ENCODE measurements at regions not wholly inside any gene's neighbourhood (a gene's known extent, or its start where the extent isn't known, plus 50 kb on each side); places are given as distances from the start of the nearest gene placed in this dataset.
"Not testable (repeated sequence)": the region's sequence is repeated elsewhere in the genome, so short reads cannot be mapped to it uniquely, and the experiment has no call there.

DNA sequence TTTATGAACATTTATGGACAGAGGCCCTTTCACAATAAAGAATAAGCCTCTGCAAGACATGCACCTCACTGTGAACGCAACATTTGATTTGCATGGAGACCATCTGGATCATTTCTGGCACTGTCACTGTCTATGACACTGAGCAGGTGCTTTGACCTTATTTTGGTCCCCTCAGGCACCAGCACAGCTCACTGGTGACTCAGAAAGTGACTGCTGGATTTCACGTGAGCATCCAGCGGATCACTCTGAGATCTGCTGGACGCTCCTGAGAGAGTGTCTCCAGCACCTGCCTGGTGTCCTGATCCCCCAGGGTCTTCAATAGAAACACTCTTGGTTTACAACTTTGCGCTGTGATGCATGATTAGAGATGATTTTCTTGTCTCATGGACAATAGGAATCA, 375.7 kb downstream of the TENT5A start:
- Histone ChIP-seq H3K9ac (ENCODE audit: low read length) (no peak overlapping the region), H3K4me3 (ENCODE audit: low read length) (no peak overlapping the region), H3K9me3 (ENCODE audit: control insufficient read depth, low read length) (no peaks in the 10 kb centered on the region), H3K4me1 (ENCODE audit: control insufficient read depth, insufficient read depth, low read length) (no peaks in the 10 kb centered on the region), H3K36me3 (ENCODE audit: control insufficient read depth, insufficient read depth, low read length) (no peaks in the 10 kb centered on the region), H3K27me3 (ENCODE audit: control insufficient read depth, insufficient read depth, low read length) (no peaks in the 10 kb centered on the region)

- Histone ChIP-seq H3K4me3 (ENCODE audit: low read length) (no peak overlapping the region), H3K9ac (ENCODE audit: low read length) (no peak overlapping the region), H3K27me3 (ENCODE audit: control insufficient read depth, insufficient read depth, low read length) (no peaks in the 10 kb centered on the region), H3K9me3 (ENCODE audit: control insufficient read depth, low read length) (no peaks in the 10 kb centered on the region), H3K4me1 (ENCODE audit: control insufficient read depth, insufficient read depth, low read length) (no peaks in the 10 kb centered on the region), H3K36me3 (ENCODE audit: control insufficient read depth, insufficient read depth, low read length) (no peaks in the 10 kb centered on the region)
Observed at GRCh38 chr6:81373414-81373813, 379.1 kb downstream of the TENT5A start.

DNA sequence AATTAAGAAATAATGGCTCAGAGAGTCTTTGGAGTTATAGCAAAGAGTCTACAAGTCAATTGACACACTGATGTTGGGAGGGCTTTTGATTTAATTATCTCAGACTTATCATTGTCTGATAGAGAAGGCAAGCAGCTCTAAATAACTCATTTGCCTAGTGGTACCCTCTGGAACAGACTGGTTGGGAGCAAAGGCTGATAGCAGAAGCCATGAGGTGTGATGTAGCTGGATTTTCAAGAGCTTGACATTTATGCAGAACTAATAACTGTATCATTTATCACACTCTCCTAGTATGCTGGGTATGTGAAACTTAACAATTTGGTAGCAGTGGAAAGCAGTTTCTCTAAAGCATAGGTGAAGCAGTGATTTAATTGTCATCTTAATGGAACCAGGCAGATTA, 380.6 kb downstream of the TENT5A start:
- Histone ChIP-seq H3K9ac (ENCODE audit: low read length) (no peak overlapping the region), H3K4me3 (ENCODE audit: low read length) (no peak overlapping the region), H3K36me3 (ENCODE audit: control insufficient read depth, insufficient read depth, low read length) (no peaks in the 10 kb centered on the region), H3K4me1 (ENCODE audit: control insufficient read depth, insufficient read depth, low read length) (no peaks in the 10 kb centered on the region), H3K27me3 (ENCODE audit: control insufficient read depth, insufficient read depth, low read length) (no peaks in the 10 kb centered on the region), H3K9me3 (ENCODE audit: control insufficient read depth, low read length) (no peaks in the 10 kb centered on the region)

- H3K4me1 ChIP-seq (ENCODE audit: control insufficient read depth, insufficient read depth, low read length): no peaks in the 10 kb centered on the region
Observed at GRCh38 chr6:81366972-81367371, 385.5 kb downstream of the TENT5A start.

GRCh38 chr6:81362246-81362645, 390.2 kb downstream of the TENT5A start:
- no peaks in the 10 kb centered on the region for H3K36me3 ChIP-seq (ENCODE audit: control insufficient read depth, insufficient read depth, low read length)
- no peaks in the 10 kb centered on the region for H3K27me3 ChIP-seq (ENCODE audit: control insufficient read depth, insufficient read depth, low read length)
- H3K4me1 ChIP-seq (ENCODE audit: control insufficient read depth, insufficient read depth, low read length): peaks cover 11% of the 10 kb centered on the region
- H3K9ac ChIP-seq (ENCODE audit: low read length): no peak overlapping the region
- H3K4me3 ChIP-seq (ENCODE audit: low read length): no peak overlapping the region
- no peaks in the 10 kb centered on the region for H3K9me3 ChIP-seq (ENCODE audit: control insufficient read depth, low read length)

More at GRCh38 chr6:81366972-81367371, 385.5 kb downstream of the TENT5A start:
- H3K9me3 ChIP-seq (ENCODE audit: control insufficient read depth, low read length): no peaks in the 10 kb centered on the region
- no peak overlapping the region for H3K9ac ChIP-seq (ENCODE audit: low read length)
- H3K36me3 ChIP-seq (ENCODE audit: control insufficient read depth, insufficient read depth, low read length): no peaks in the 10 kb centered on the region
- H3K27me3 ChIP-seq (ENCODE audit: control insufficient read depth, insufficient read depth, low read length): no peaks in the 10 kb centered on the region
- H3K4me3 ChIP-seq (ENCODE audit: low read length): no peak overlapping the region

DNA sequence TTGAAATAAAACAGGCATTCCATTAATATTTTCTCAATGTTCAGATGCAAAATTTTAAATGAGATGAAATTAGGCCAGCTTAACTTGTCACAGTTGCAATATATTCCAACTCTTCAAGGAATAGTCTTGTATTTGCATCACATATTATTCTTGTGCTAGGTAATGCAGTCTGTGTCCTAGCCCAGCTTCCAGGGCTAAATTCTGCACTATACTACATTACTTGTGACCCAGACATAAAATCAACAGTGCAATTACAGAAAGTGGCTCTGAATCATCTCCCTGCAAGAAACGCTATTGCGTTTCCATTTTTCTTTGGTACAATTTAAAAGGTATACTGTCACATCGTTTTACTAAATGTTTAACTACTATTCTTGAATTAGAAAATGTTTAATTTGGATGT, 399.2 kb downstream of the TENT5A start:
- Histone ChIP-seq H3K9ac (ENCODE audit: low read length) (no peak overlapping the region), H3K36me3 (ENCODE audit: control insufficient read depth, insufficient read depth, low read length) (no peaks in the 10 kb centered on the region), H3K4me3 (ENCODE audit: low read length) (no peak overlapping the region), H3K9me3 (ENCODE audit: control insufficient read depth, low read length) (no peaks in the 10 kb centered on the region), H3K4me1 (ENCODE audit: control insufficient read depth, insufficient read depth, low read length) (no peaks in the 10 kb centered on the region), H3K27me3 (ENCODE audit: control insufficient read depth, insufficient read depth, low read length) (no peaks in the 10 kb centered on the region)

DNA sequence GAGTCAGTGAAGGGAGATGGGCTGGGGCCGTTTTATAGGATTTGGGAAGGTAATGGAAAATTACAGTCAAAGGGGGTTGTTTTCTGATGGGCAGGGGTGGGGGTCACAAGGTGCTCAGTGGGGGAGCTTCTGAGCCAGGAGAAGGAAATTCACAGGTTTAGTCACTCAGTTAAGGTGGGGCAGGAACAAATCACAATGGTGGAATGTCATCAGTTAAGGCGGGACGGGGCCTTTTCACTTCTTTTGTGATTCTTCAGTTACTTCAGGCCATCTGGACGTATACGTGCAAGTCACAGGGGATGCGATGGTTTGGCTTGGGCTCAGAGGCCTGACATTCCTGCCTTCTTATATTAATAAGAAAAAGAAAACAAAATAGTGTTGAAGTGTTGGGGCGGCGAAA, 408.5 kb downstream of the TENT5A start:
- not testable (repeated sequence) for H3K36me3 ChIP-seq (ENCODE audit: control insufficient read depth, insufficient read depth, low read length); H3K9ac ChIP-seq (ENCODE audit: low read length); H3K9me3 ChIP-seq (ENCODE audit: control insufficient read depth, low read length); H3K4me1 ChIP-seq (ENCODE audit: control insufficient read depth, insufficient read depth, low read length); H3K4me3 ChIP-seq (ENCODE audit: low read length); H3K27me3 ChIP-seq (ENCODE audit: control insufficient read depth, insufficient read depth, low read length)

DNA sequence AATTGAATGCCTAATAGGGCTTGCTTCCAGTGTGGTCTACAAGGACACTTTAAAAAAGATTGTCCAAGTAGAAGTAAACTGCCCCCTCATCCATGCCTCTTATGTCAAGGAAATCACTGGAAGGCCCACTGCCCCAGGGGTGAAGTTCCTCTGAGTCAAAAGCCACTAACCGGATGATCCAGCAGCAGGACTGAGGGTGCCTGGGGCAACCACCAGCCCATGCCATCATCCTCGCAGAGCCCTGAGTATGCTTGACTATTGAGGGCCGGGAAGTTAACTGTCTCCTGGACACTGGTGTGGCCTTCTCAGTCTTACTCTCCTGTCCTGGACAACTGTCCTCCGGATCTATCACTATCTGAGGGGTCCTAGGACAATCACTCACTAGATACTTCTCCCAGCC, 411.5 kb downstream of the TENT5A start:
- Histone ChIP-seq H3K27me3 (ENCODE audit: control insufficient read depth, insufficient read depth, low read length) (no peaks in the 10 kb centered on the region), H3K36me3 (ENCODE audit: control insufficient read depth, insufficient read depth, low read length) (no peaks in the 10 kb centered on the region), H3K9me3 (ENCODE audit: control insufficient read depth, low read length) (no peaks in the 10 kb centered on the region), H3K4me1 (ENCODE audit: control insufficient read depth, insufficient read depth, low read length) (no peaks in the 10 kb centered on the region), H3K9ac (ENCODE audit: low read length) (no peak overlapping the region), H3K4me3 (ENCODE audit: low read length) (no peak overlapping the region)

GRCh38 chr6:81331526-81331925, 421.0 kb downstream of the TENT5A start:
- Histone ChIP-seq H3K4me1 (ENCODE audit: control insufficient read depth, insufficient read depth, low read length) (no peaks in the 10 kb centered on the region), H3K4me3 (ENCODE audit: low read length) (no peak overlapping the region), H3K9me3 (ENCODE audit: control insufficient read depth, low read length) (no peaks in the 10 kb centered on the region), H3K27me3 (ENCODE audit: control insufficient read depth, insufficient read depth, low read length) (no peaks in the 10 kb centered on the region), H3K9ac (ENCODE audit: low read length) (no peak overlapping the region), H3K36me3 (ENCODE audit: control insufficient read depth, insufficient read depth, low read length) (no peaks in the 10 kb centered on the region)

GRCh38 chr6:81328700-81329099, 423.8 kb downstream of the TENT5A start:
- no peaks in the 10 kb centered on the region for H3K4me1 ChIP-seq (ENCODE audit: control insufficient read depth, insufficient read depth, low read length)
- no peaks in the 10 kb centered on the region for H3K36me3 ChIP-seq (ENCODE audit: control insufficient read depth, insufficient read depth, low read length)
- no peaks in the 10 kb centered on the region for H3K27me3 ChIP-seq (ENCODE audit: control insufficient read depth, insufficient read depth, low read length)
- H3K9me3 ChIP-seq (ENCODE audit: control insufficient read depth, low read length): no peaks in the 10 kb centered on the region
- no peak overlapping the region for H3K4me3 ChIP-seq (ENCODE audit: low read length)
- no peak overlapping the region for H3K9ac ChIP-seq (ENCODE audit: low read length)

GRCh38 chr6:81326881-81327561, 425.5 kb downstream of the TENT5A start:
- no peaks in the 10 kb centered on the region for H3K9me3 ChIP-seq (ENCODE audit: control insufficient read depth, low read length)
- H3K27me3 ChIP-seq (ENCODE audit: control insufficient read depth, insufficient read depth, low read length): no peaks in the 10 kb centered on the region
- H3K4me3 ChIP-seq (ENCODE audit: low read length): no peak overlapping the region
- no peak overlapping the region for H3K9ac ChIP-seq (ENCODE audit: low read length)
- no peaks in the 10 kb centered on the region for H3K4me1 ChIP-seq (ENCODE audit: control insufficient read depth, insufficient read depth, low read length)
- H3K36me3 ChIP-seq (ENCODE audit: control insufficient read depth, insufficient read depth, low read length): no peaks in the 10 kb centered on the region

DNA sequence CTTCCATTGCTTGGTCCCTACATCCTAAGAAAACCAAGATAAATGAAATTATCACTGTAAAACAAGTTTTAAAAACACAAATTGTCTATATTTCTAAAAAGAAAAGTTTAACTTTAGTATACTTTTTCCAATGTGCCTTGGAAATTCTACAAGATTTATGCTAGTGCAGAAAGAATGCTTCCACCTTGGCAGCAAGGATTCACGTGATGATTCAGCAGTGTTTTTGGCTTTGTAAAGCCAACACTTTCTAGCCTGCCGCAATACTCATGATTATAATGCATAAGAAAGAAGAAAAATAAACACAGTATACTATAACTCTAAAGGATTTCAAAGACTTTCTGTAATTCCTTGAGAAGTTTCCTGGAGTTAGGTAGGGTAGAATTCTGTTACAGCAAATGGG, 442.7 kb downstream of the TENT5A start:
- Histone ChIP-seq H3K36me3 (ENCODE audit: control insufficient read depth, insufficient read depth, low read length) (no peaks in the 10 kb centered on the region), H3K4me3 (ENCODE audit: low read length) (no peak overlapping the region), H3K9ac (ENCODE audit: low read length) (no peak overlapping the region), H3K27me3 (ENCODE audit: control insufficient read depth, insufficient read depth, low read length) (no peaks in the 10 kb centered on the region), H3K4me1 (ENCODE audit: control insufficient read depth, insufficient read depth, low read length) (no peaks in the 10 kb centered on the region), H3K9me3 (ENCODE audit: control insufficient read depth, low read length) (no peaks in the 10 kb centered on the region)

Data from mucosa of stomach (tissue), 1 donor.